ENCODE measurements at regions not wholly inside any gene's neighbourhood (a gene's known extent, or its start where the extent isn't known, plus 50 kb on each side); places are given as distances from the start of the nearest gene placed in this dataset.

GRCh38 chr6:21885532-21886114 is 292.1 kb downstream of the SOX4 start:
- peaks cover 26% of the 10 kb centered on the region for H4K20me1 ChIP-seq (ENCODE audit: insufficient read depth, low read length, poor library complexity, severe bottlenecking)
- no peaks in the 10 kb centered on the region for H3K9me3 ChIP-seq (ENCODE audit: insufficient read depth, low read depth, low read length)
- no peak for TF ChIP-seq CTCF (conservative IDR thresholded peaks at IDR 0.05; ENCODE audit: low read length)
- TF ChIP-seq EZH2phosphoT487 (IDR thresholded peaks at IDR 0.05; ENCODE audit: borderline replicate concordance): no peak
- no peak overlapping the region for H3K9ac ChIP-seq (ENCODE audit: low read depth, low read length, poor library complexity, severe bottlenecking)
- no peaks in the 10 kb centered on the region for H3K27me3 ChIP-seq (ENCODE audit: insufficient read depth, low read length, poor library complexity, severe bottlenecking)
- peaks cover 53% of the 10 kb centered on the region; the same call in 1 of the 2 replicates for H3K36me3 ChIP-seq (ENCODE audit: insufficient read depth, low read length)
- H2AFZ ChIP-seq (ENCODE audit: low read length): no peak overlapping the region
- no peaks in the 10 kb centered on the region for H3F3A ChIP-seq (ENCODE audit: low read depth)
- H3K4me3 ChIP-seq (ENCODE audit: low read length, poor library complexity, severe bottlenecking): no peak overlapping the region
- H3K4me2 ChIP-seq (ENCODE audit: low read depth, low read length, poor library complexity, severe bottlenecking): no peak overlapping the region
- peaks cover 80% of the 10 kb centered on the region for H3K79me2 ChIP-seq (ENCODE audit: insufficient read depth, low read length)
- H3K9me2 ChIP-seq (replicated peaks; ENCODE audit: low read depth, low read length): no peaks in the 10 kb centered on the region
- peaks cover 27% of the 10 kb centered on the region for H3K4me1 ChIP-seq (ENCODE audit: insufficient read depth, low read length, poor library complexity, severe bottlenecking)

- no peaks in the 10 kb centered on the region for H3K9me2 ChIP-seq (replicated peaks; ENCODE audit: low read depth, low read length)
- peaks cover 87% of the 10 kb centered on the region for H3K79me2 ChIP-seq (ENCODE audit: insufficient read depth, low read length)
- TF ChIP-seq CTCF (conservative IDR thresholded peaks at IDR 0.05; ENCODE audit: low read length): no peak
- no peak for TF ChIP-seq EZH2phosphoT487 (IDR thresholded peaks at IDR 0.05; ENCODE audit: borderline replicate concordance)
- peaks cover 32% of the 10 kb centered on the region for H3K4me1 ChIP-seq (ENCODE audit: insufficient read depth, low read length, poor library complexity, severe bottlenecking)
- H3K36me3 ChIP-seq (ENCODE audit: insufficient read depth, low read length): peaks cover 60% of the 10 kb centered on the region; the same call in 1 of the 2 replicates
- H3F3A ChIP-seq (ENCODE audit: low read depth): no peaks in the 10 kb centered on the region
- no peaks in the 10 kb centered on the region for H3K9me3 ChIP-seq (ENCODE audit: insufficient read depth, low read depth, low read length)
- no peak overlapping the region for H3K4me3 ChIP-seq (ENCODE audit: low read length, poor library complexity, severe bottlenecking)
- H2AFZ ChIP-seq (ENCODE audit: low read length): no peak overlapping the region
- no peak overlapping the region for H3K4me2 ChIP-seq (ENCODE audit: low read depth, low read length, poor library complexity, severe bottlenecking)
- no peaks in the 10 kb centered on the region for H3K27me3 ChIP-seq (ENCODE audit: insufficient read depth, low read length, poor library complexity, severe bottlenecking)
- no peak overlapping the region for H3K9ac ChIP-seq (ENCODE audit: low read depth, low read length, poor library complexity, severe bottlenecking)
- peaks cover 26% of the 10 kb centered on the region for H4K20me1 ChIP-seq (ENCODE audit: insufficient read depth, low read length, poor library complexity, severe bottlenecking)
These were observed 293.1 kb downstream of the SOX4 start for GRCh38 chr6:21886542-21887151.

GRCh38 chr6:21887231-21888185 is 294.0 kb downstream of the SOX4 start:
- TF ChIP-seq CTCF (conservative IDR thresholded peaks at IDR 0.05; ENCODE audit: low read length) (no peak), EZH2phosphoT487 (IDR thresholded peaks at IDR 0.05; ENCODE audit: borderline replicate concordance) (no peak)
- no peak overlapping the region for H2AFZ ChIP-seq (ENCODE audit: low read length)
- peaks cover 84% of the 10 kb centered on the region for H3K79me2 ChIP-seq (ENCODE audit: insufficient read depth, low read length)
- no peak overlapping the region for H3K9ac ChIP-seq (ENCODE audit: low read depth, low read length, poor library complexity, severe bottlenecking)
- H3K9me2 ChIP-seq (replicated peaks; ENCODE audit: low read depth, low read length): no peaks in the 10 kb centered on the region
- H3K4me2 ChIP-seq (ENCODE audit: low read depth, low read length, poor library complexity, severe bottlenecking): no peak overlapping the region
- H3F3A ChIP-seq (ENCODE audit: low read depth): no peaks in the 10 kb centered on the region
- no peaks in the 10 kb centered on the region for H3K9me3 ChIP-seq (ENCODE audit: insufficient read depth, low read depth, low read length)
- H3K4me1 ChIP-seq (ENCODE audit: insufficient read depth, low read length, poor library complexity, severe bottlenecking): peaks cover 24% of the 10 kb centered on the region
- no peaks in the 10 kb centered on the region for H3K27me3 ChIP-seq (ENCODE audit: insufficient read depth, low read length, poor library complexity, severe bottlenecking)
- H3K4me3 ChIP-seq (ENCODE audit: low read length, poor library complexity, severe bottlenecking): no peak overlapping the region
- H3K36me3 ChIP-seq (ENCODE audit: insufficient read depth, low read length): peaks cover 62% of the 10 kb centered on the region; the same call in 1 of the 2 replicates
- peaks cover 26% of the 10 kb centered on the region for H4K20me1 ChIP-seq (ENCODE audit: insufficient read depth, low read length, poor library complexity, severe bottlenecking)

Measured in Loucy (cell line).